CD4-positive, alpha-beta memory T cell (primary cell): ENCODE measurements at regions not wholly inside any gene's neighbourhood (a gene's known extent, or its start where the extent isn't known, plus 50 kb on each side); places are given as distances from the start of the nearest gene placed in this dataset.

Experiments used
- CTCF ChIA-PET: fragments of 350-600 bp; sonication (Branson Sonifier 250); formaldehyde crosslinking; loops from one replicate; lab custom pipeline; 2021; ENCODE audit warnings: inconsistent platforms; ENCODE audit not compliant: partially characterized antibody; lab: Charles Lee
- POLR2A ChIA-PET: fragments of 350-600 bp; sonication (Branson Sonifier 250); formaldehyde crosslinking; loops from one replicate; lab custom pipeline; 2021; ENCODE audit not compliant: partially characterized antibody; lab: Charles Lee
- DNase-seq, 5 donors: peaks; one replicate each; pipeline versions ENCODE4 v3.0.0 to v3.0.0-alpha.2; 2020 to 2022; ENCODE audit warnings: mixed read lengths in 1 of 5
- H3K27ac ChIP-seq: one replicate; pipeline ENCODE4 v1.7.0; 2013; ENCODE audit warnings: low read depth, low read length
- H3K27me3 ChIP-seq: 2 replicates; pipeline ENCODE4 v1.7.0; 2013; ENCODE audit warnings: mild to moderate bottlenecking, low read length, moderate library complexity; ENCODE audit not compliant: insufficient read depth
- H3K36me3 ChIP-seq: 2 replicates; pipeline ENCODE4 v1.7.0; 2013; ENCODE audit warnings: mild to moderate bottlenecking, low read length, moderate library complexity; ENCODE audit not compliant: insufficient read depth
- H3K4me1 ChIP-seq: 2 replicates; pipeline ENCODE4 v1.7.0; 2013; ENCODE audit warnings: mild to moderate bottlenecking, low read length, moderate library complexity; ENCODE audit not compliant: insufficient read depth
- H3K4me3 ChIP-seq, 2 donors: one replicate each; pipeline ENCODE4 v1.7.0; 2013; ENCODE audit warnings: low read length in 2 of 2, mild to moderate bottlenecking in 1 of 2
- H3K9me3 ChIP-seq, 2 donors: one replicate each; pipeline ENCODE4 v1.7.0; 2013; ENCODE audit warnings: low read length in 2 of 2, control low read depth in 1 of 2; ENCODE audit not compliant: control insufficient read depth in 1 of 2
- H3K27ac Mint-ChIP-seq, 7 donors: one replicate each; pipeline ENCODE4 v1.8.0; 2020 to 2021; ENCODE audit warnings: mixed read lengths in 7 of 7, mild to moderate bottlenecking in 6 of 7, inconsistent platforms in 3 of 7, moderate library complexity in 3 of 7
- H3K27me3 Mint-ChIP-seq, 2 donors: one replicate each; pipeline ENCODE4 v1.8.0; 2020 to 2021; ENCODE audit warnings: mixed read lengths in 2 of 2
- H3K36me3 Mint-ChIP-seq, 2 donors: one replicate each; pipeline ENCODE4 v1.8.0; 2020 to 2021; ENCODE audit warnings: mixed read lengths in 2 of 2, inconsistent platforms in 1 of 2, mild to moderate bottlenecking in 1 of 2
- H3K4me1 Mint-ChIP-seq, 4 donors: one replicate each; pipeline ENCODE4 v1.8.0; 2020 to 2021; ENCODE audit warnings: mixed read lengths in 4 of 4, mild to moderate bottlenecking in 1 of 4
- H3K4me3 Mint-ChIP-seq, 8 donors: one replicate each; pipeline ENCODE4 v1.8.0; 2020 to 2021; ENCODE audit warnings: mixed read lengths in 8 of 8, mild to moderate bottlenecking in 7 of 8, moderate library complexity in 6 of 8, inconsistent platforms in 3 of 8
- H3K9me3 Mint-ChIP-seq, 8 donors: one replicate each; pipeline ENCODE4 v1.8.0; 2020 to 2021; ENCODE audit warnings: mixed read lengths in 8 of 8, mild to moderate bottlenecking in 5 of 8, inconsistent platforms in 3 of 8, moderate library complexity in 1 of 8
- intact Hi-C: fragments of 100-400 bp; cut with micrococcal nuclease; formaldehyde crosslinking; loops from one replicate; pipeline ENCODE4 v1.15.1; 2023

- no peak for DNase-seq
- CTCF ChIA-PET, result no interaction called here
- Mint-ChIP-seq H3K27ac (no peak overlapping the region), H3K36me3 (peaks cover 0 to 4% of the 10 kb centered on the region in 2 donors), H3K27me3 (no peaks in the 10 kb centered on the region), H3K4me1 (no peaks in the 10 kb centered on the region), H3K9me3 (peaks cover 0 to 15% (median 9%) of the 10 kb centered on the region in 8 donors), H3K4me3 (no peak overlapping the region)
- Histone ChIP-seq H3K4me3 (no peak overlapping the region), H3K4me1 (no peaks in the 10 kb centered on the region), H3K27ac (no peak overlapping the region), H3K27me3 (no peaks in the 10 kb centered on the region), H3K36me3 (no peaks in the 10 kb centered on the region), H3K9me3 (no peaks in the 10 kb centered on the region)
- POLR2A ChIA-PET, result no interaction called here
- intact Hi-C loops, result no loop called here
Observed at GRCh38 chr7:85392789-85393188, 205.9 kb upstream of the SEMA3D start.

- intact Hi-C loops, result no loop called here
- Mint-ChIP-seq H3K27ac (no peak overlapping the region), H3K27me3 (no peaks in the 10 kb centered on the region), H3K36me3 (peaks cover 0 to 4% of the 10 kb centered on the region in 2 donors), H3K4me1 (no peaks in the 10 kb centered on the region), H3K9me3 (peaks cover 0 to 15% (median 9%) of the 10 kb centered on the region in 8 donors), H3K4me3 (no peak overlapping the region)
- CTCF ChIA-PET, result no interaction called here
- no peaks in the 10 kb centered on the region for H3K27me3 ChIP-seq
- no peaks in the 10 kb centered on the region for H3K9me3 ChIP-seq
- H3K27ac ChIP-seq, result no peak overlapping the region
- H3K36me3 ChIP-seq, result no peaks in the 10 kb centered on the region
- no peak overlapping the region for H3K4me3 ChIP-seq
- no peak for DNase-seq
- no peaks in the 10 kb centered on the region for H3K4me1 ChIP-seq
- POLR2A ChIA-PET, result no interaction called here
Observed at GRCh38 chr7:85392326-85392725, 205.5 kb upstream of the SEMA3D start.

- no peaks in the 10 kb centered on the region for H3K4me1 Mint-ChIP-seq
- intact Hi-C loops, result no loop called here
- Histone ChIP-seq H3K9me3 (no peaks in the 10 kb centered on the region), H3K27ac (no peak overlapping the region), H3K36me3 (no peaks in the 10 kb centered on the region), H3K27me3 (no peaks in the 10 kb centered on the region), H3K4me3 (no peak overlapping the region), H3K4me1 (no peaks in the 10 kb centered on the region)
- ChIA-PET POLR2A (no interaction called here), CTCF (no interaction called here)
- H3K9me3 Mint-ChIP-seq, result peaks cover 0 to 17% (median 5%) of the 10 kb centered on the region in 8 donors
- no peaks in the 10 kb centered on the region for H3K36me3 Mint-ChIP-seq
- no peak for DNase-seq
- H3K27ac Mint-ChIP-seq, result no peak overlapping the region
- H3K27me3 Mint-ChIP-seq, result no peaks in the 10 kb centered on the region
- no peak overlapping the region for H3K4me3 Mint-ChIP-seq
Observed at GRCh38 chr7:85386460-85386859, 199.6 kb upstream of the SEMA3D start.

GRCh38 chr7:85384392-85384791, 197.5 kb upstream of the SEMA3D start:
- H3K27ac ChIP-seq, result no peak overlapping the region
- no peaks in the 10 kb centered on the region for H3K27me3 ChIP-seq
- Mint-ChIP-seq H3K27me3 (no peaks in the 10 kb centered on the region), H3K9me3 (peaks cover 0 to 14% (median 5%) of the 10 kb centered on the region in 8 donors), H3K4me3 (no peak overlapping the region), H3K4me1 (no peaks in the 10 kb centered on the region), H3K36me3 (no peaks in the 10 kb centered on the region), H3K27ac (no peak overlapping the region)
- no peaks in the 10 kb centered on the region for H3K36me3 ChIP-seq
- intact Hi-C loops, result no loop called here
- no peak for DNase-seq
- no peaks in the 10 kb centered on the region for H3K9me3 ChIP-seq
- ChIA-PET CTCF (no interaction called here), POLR2A (no interaction called here)
- no peak overlapping the region for H3K4me3 ChIP-seq
- H3K4me1 ChIP-seq, result no peaks in the 10 kb centered on the region

GRCh38 chr7:85381212-85381611, 194.4 kb upstream of the SEMA3D start:
- Histone ChIP-seq H3K4me3 (no peak overlapping the region), H3K9me3 (no peaks in the 10 kb centered on the region), H3K4me1 (no peaks in the 10 kb centered on the region), H3K27me3 (no peaks in the 10 kb centered on the region), H3K27ac (no peak overlapping the region), H3K36me3 (no peaks in the 10 kb centered on the region)
- no peaks in the 10 kb centered on the region for H3K27me3 Mint-ChIP-seq
- ChIA-PET POLR2A (no interaction called here), CTCF (no interaction called here)
- intact Hi-C loops, result no loop called here
- DNase-seq, result no peak
- H3K4me1 Mint-ChIP-seq, result no peaks in the 10 kb centered on the region
- no peak overlapping the region for H3K4me3 Mint-ChIP-seq
- peaks cover 0 to 18% (median 7%) of the 10 kb centered on the region in 8 donors for H3K9me3 Mint-ChIP-seq
- H3K36me3 Mint-ChIP-seq, result no peaks in the 10 kb centered on the region
- no peak overlapping the region for H3K27ac Mint-ChIP-seq

- Histone ChIP-seq H3K9me3 (no peaks in the 10 kb centered on the region), H3K27ac (no peak overlapping the region), H3K4me3 (no peak overlapping the region), H3K4me1 (no peaks in the 10 kb centered on the region), H3K27me3 (no peaks in the 10 kb centered on the region), H3K36me3 (no peaks in the 10 kb centered on the region)
- Mint-ChIP-seq H3K27ac (no peak overlapping the region), H3K27me3 (no peaks in the 10 kb centered on the region), H3K36me3 (no peaks in the 10 kb centered on the region), H3K4me1 (no peaks in the 10 kb centered on the region), H3K9me3 (peaks cover 0 to 15% (median 7%) of the 10 kb centered on the region in 8 donors), H3K4me3 (no peak overlapping the region)
- POLR2A ChIA-PET, result no interaction called here
- DNase-seq, result no peak
- intact Hi-C loops, result no loop called here
- CTCF ChIA-PET, result no interaction called here
Observed at GRCh38 chr7:85376589-85376988, 189.7 kb upstream of the SEMA3D start.

GRCh38 chr7:85356916-85357315, 170.1 kb upstream of the SEMA3D start:
- H3K27me3 ChIP-seq, result no peaks in the 10 kb centered on the region
- no peaks in the 10 kb centered on the region for H3K9me3 ChIP-seq
- Mint-ChIP-seq H3K36me3 (no peaks in the 10 kb centered on the region), H3K27ac (no peak overlapping the region), H3K27me3 (no peaks in the 10 kb centered on the region), H3K4me3 (no peak overlapping the region), H3K9me3 (peaks cover 0 to 13% (median 4%) of the 10 kb centered on the region in 8 donors), H3K4me1 (no peaks in the 10 kb centered on the region)
- no peaks in the 10 kb centered on the region for H3K36me3 ChIP-seq
- ChIA-PET POLR2A (no interaction called here), CTCF (no interaction called here)
- H3K27ac ChIP-seq, result no peak overlapping the region
- no peaks in the 10 kb centered on the region for H3K4me1 ChIP-seq
- H3K4me3 ChIP-seq, result no peak overlapping the region
- intact Hi-C loops, result no loop called here
- no peak for DNase-seq

GRCh38 chr7:85343484-85343883, 156.6 kb upstream of the SEMA3D start:
- peaks cover 0 to 16% (median 7%) of the 10 kb centered on the region in 8 donors for H3K9me3 Mint-ChIP-seq
- ChIA-PET CTCF (no interaction called here), POLR2A (no interaction called here)
- H3K4me3 Mint-ChIP-seq, result no peak overlapping the region
- no peak for DNase-seq
- H3K4me3 ChIP-seq, result no peak overlapping the region
- no peaks in the 10 kb centered on the region for H3K9me3 ChIP-seq
- H3K27ac Mint-ChIP-seq, result no peak overlapping the region
- no peaks in the 10 kb centered on the region for H3K27me3 Mint-ChIP-seq
- H3K4me1 Mint-ChIP-seq, result no peaks in the 10 kb centered on the region
- no peaks in the 10 kb centered on the region for H3K4me1 ChIP-seq
- no peak overlapping the region for H3K27ac ChIP-seq
- H3K36me3 ChIP-seq, result no peaks in the 10 kb centered on the region
- H3K27me3 ChIP-seq, result no peaks in the 10 kb centered on the region
- no peaks in the 10 kb centered on the region for H3K36me3 Mint-ChIP-seq
- intact Hi-C loops, result no loop called here
